Femur (tissue), 1 donor: ENCODE measurements at regions not wholly inside any gene's neighbourhood (a gene's known extent, or its start where the extent isn't known, plus 50 kb on each side); places are given as distances from the start of the nearest gene placed in this dataset.

Source experiments
- DNase-seq: peaks from one replicate; pipeline ENCODE4 v3.0.0-alpha.2; 2017

GRCh38 chr13:70469077-70469476 is 360.8 kb upstream of the KLHL1 start:
- DNase-seq = no peak

GRCh38 chr13:70457474-70457873 is 349.2 kb upstream of the KLHL1 start:
- no peak for DNase-seq

GRCh38 chr13:70448820-70449219 is 340.6 kb upstream of the KLHL1 start:
- no peak for DNase-seq

- no peak for DNase-seq
These were observed 324.1 kb upstream of the KLHL1 start for GRCh38 chr13:70432276-70432805.

GRCh38 chr13:70430256-70430655 is 322.0 kb upstream of the KLHL1 start:
- DNase-seq = no peak

GRCh38 chr13:70424928-70425327 is 316.7 kb upstream of the KLHL1 start:
- no peak for DNase-seq

GRCh38 chr13:70424428-70424827 is 316.2 kb upstream of the KLHL1 start:
- DNase-seq = no peak

GRCh38 chr13:70415136-70415535 is 306.9 kb upstream of the KLHL1 start:
- DNase-seq = no peak

GRCh38 chr13:70408865-70409264 is 300.6 kb upstream of the KLHL1 start:
- no peak for DNase-seq

- no peak for DNase-seq
These were observed 299.2 kb upstream of the KLHL1 start for GRCh38 chr13:70407486-70407885.

GRCh38 chr13:70405266-70405665 is 297.0 kb upstream of the KLHL1 start:
- no peak for DNase-seq

GRCh38 chr13:70394031-70394548 is 285.8 kb upstream of the KLHL1 start:
- DNase-seq = no peak

GRCh38 chr13:70391678-70392077 is 283.4 kb upstream of the KLHL1 start:
- DNase-seq = no peak

GRCh38 chr13:70390968-70391367 is 282.7 kb upstream of the KLHL1 start:
- DNase-seq = no peak

- no peak for DNase-seq
These were observed 281.8 kb upstream of the KLHL1 start for GRCh38 chr13:70390064-70390463.

- no peak for DNase-seq
These were observed 280.7 kb upstream of the KLHL1 start for GRCh38 chr13:70388935-70389334.

- DNase-seq = no peak
These were observed 278.7 kb upstream of the KLHL1 start for GRCh38 chr13:70386919-70387318.

- no peak for DNase-seq
These were observed 277.6 kb upstream of the KLHL1 start for GRCh38 chr13:70385852-70386251.

GRCh38 chr13:70384156-70384555 is 275.9 kb upstream of the KLHL1 start:
- DNase-seq = no peak

- DNase-seq = no peak
These were observed 272.6 kb upstream of the KLHL1 start for GRCh38 chr13:70380809-70381208.

- DNase-seq = no peak
These were observed 267.5 kb upstream of the KLHL1 start for GRCh38 chr13:70375718-70376117.

GRCh38 chr13:70370924-70371323 is 262.7 kb upstream of the KLHL1 start:
- no peak for DNase-seq

- DNase-seq = no peak
These were observed 258.5 kb upstream of the KLHL1 start for GRCh38 chr13:70366720-70367119.

- no peak for DNase-seq
These were observed 255.7 kb upstream of the KLHL1 start for GRCh38 chr13:70363991-70364390.

GRCh38 chr13:70362820-70363570 is 254.7 kb upstream of the KLHL1 start:
- DNase-seq = no peak
